HepG2 (cell line): ENCODE measurements at regions not wholly inside any gene's neighbourhood (a gene's known extent, or its start where the extent isn't known, plus 50 kb on each side); places are given as distances from the start of the nearest gene placed in this dataset.

Source experiments
- ATAC-seq: fragments of 200-7000 bp; cut with Tn5 transposase; 3 replicates; pipeline ENCODE4 v1.9.1; 2020; ENCODE audit warnings: mild to moderate bottlenecking, moderate library complexity
- BruUV-seq: library from RNA; stranded (reverse); fragments of 400-500 nt; replicated peaks from 2 replicates; lab custom pipeline; 2021; lab: Mats Ljungman, UMichigan
- CTCF ChIA-PET: fragments of 300-600 bp; formaldehyde crosslinking; extraction: SDS; loops from one replicate; lab custom pipeline; 2021; ENCODE audit warnings: low total read pairs, inconsistent platforms, low intra/inter-chr PET ratio; lab: Yijun Ruan, JAX
- POLR2A ChIA-PET: fragments of 350-600 bp; sonication (Branson Sonifier 250); formaldehyde crosslinking; loops from one replicate; lab custom pipeline; 2020; ENCODE audit warnings: antibody characterized with exemption, inconsistent platforms; lab: Yijun Ruan, JAX
- DNase-seq: peaks from one replicate; pipeline ENCODE4 v3.0.0-alpha.2; 2015; ENCODE audit warnings: low spot score
- FAIRE-seq: peaks from 3 replicates; lab custom pipeline; 2011; peaks lifted over from hg19 to GRCh38; lab: Jason Lieb, UNC
- H2AFZ ChIP-seq: one replicate; pipeline ENCODE4 v1.6.1; 2011; ENCODE audit warnings: low read length, inconsistent platforms
- H3K27ac ChIP-seq: fragments of 300-600 bp; 3 replicates; pipeline ENCODE4 v1.8.0; 2011; ENCODE audit warnings: mixed run types, mild to moderate bottlenecking, mixed read lengths, low read length, inconsistent platforms; ENCODE audit not compliant: insufficient read depth; ENCODE audit errors: extremely low read length
- H3K27me3 ChIP-seq, 2 experiments: fragments of 200-600 bp in 1 of 2; 2 replicates in 1 of 2; 3 replicates in 1 of 2; pipeline versions ENCODE4 v1.6.0 to v1.8.0; 2011; ENCODE audit warnings: low read length in 2 of 2, mild to moderate bottlenecking in 2 of 2, moderate library complexity in 2 of 2, inconsistent platforms in 1 of 2; ENCODE audit not compliant: insufficient read depth in 2 of 2, control insufficient read depth in 1 of 2
- H3K36me3 ChIP-seq, 2 experiments: fragments of 200-600 bp in 1 of 2; replicated peaks in 1 of 2; 2 replicates in 1 of 2; 3 replicates in 1 of 2; pipeline versions ENCODE4 v1.5.1 to v1.8.0; 2011; ENCODE audit warnings: low read length in 2 of 2, inconsistent platforms in 1 of 2; ENCODE audit not compliant: insufficient read depth in 2 of 2, control insufficient read depth in 1 of 2
- H3K4me1 ChIP-seq: 2 replicates; pipeline ENCODE4 v1.5.1; 2012; ENCODE audit warnings: low read length, inconsistent platforms; ENCODE audit not compliant: insufficient read depth
- H3K4me2 ChIP-seq: 2 replicates; pipeline ENCODE4 v1.6.0; 2011; ENCODE audit warnings: low read depth, low read length, inconsistent platforms
- H3K4me3 ChIP-seq, 3 experiments: fragments of 200-600 bp in 1 of 3; sonication (generic), shearing (Covaris generic) in 1 of 3; replicated peaks in 1 of 3; 2 replicates each; pipeline ENCODE4 v1.5.1; 2011 to 2016; ENCODE audit warnings: low read length in 3 of 3, inconsistent platforms in 2 of 3, low read depth in 2 of 3, mild to moderate bottlenecking in 2 of 3, control low read depth in 1 of 3, mixed read lengths in 1 of 3; ENCODE audit not compliant: insufficient read depth in 1 of 3
- H3K79me2 ChIP-seq: one replicate; pipeline ENCODE4 v1.6.1; 2011; ENCODE audit warnings: low read length, inconsistent platforms; ENCODE audit not compliant: insufficient read depth
- H3K9ac ChIP-seq: 2 replicates; pipeline ENCODE4 v1.6.0; 2011; ENCODE audit warnings: mild to moderate bottlenecking, low read depth, low read length, inconsistent platforms; ENCODE audit not compliant: insufficient read depth
- H3K9me3 ChIP-seq: 2 replicates; pipeline ENCODE4 v1.5.1; 2012; ENCODE audit warnings: mild to moderate bottlenecking, low read length
- H4K20me1 ChIP-seq: 2 replicates; pipeline ENCODE4 v1.6.0; 2011; ENCODE audit warnings: inconsistent platforms, mild to moderate bottlenecking, low read length, moderate library complexity; ENCODE audit not compliant: insufficient read depth
- CC2D1A ChIP-seq: sonication (generic); formaldehyde crosslinking; IDR thresholded peaks from 2 replicates; pipeline ENCODE4 v1.8.1; 2023; ENCODE audit warnings: mild to moderate bottlenecking, missing genetic modification reagents
- MTF2 ChIP-seq: sonication (generic); formaldehyde crosslinking; IDR thresholded peaks from 2 replicates; pipeline ENCODE4 v1.5.0; 2020; ENCODE audit warnings: missing genetic modification reagents, borderline replicate concordance
- PAWR ChIP-seq: sonication (generic); formaldehyde crosslinking; IDR thresholded peaks from 2 replicates; pipeline ENCODE4 v1.4.0; 2020; ENCODE audit warnings: missing genetic modification reagents, mild to moderate bottlenecking, borderline replicate concordance
- REPIN1 ChIP-seq: sonication (generic); formaldehyde crosslinking; IDR thresholded peaks from 2 replicates; pipeline ENCODE4 v1.8.0; 2022; ENCODE audit warnings: missing genetic modification reagents, low read depth, mild to moderate bottlenecking, borderline replicate concordance
- REST ChIP-seq, 2 experiments: IDR thresholded peaks; 2 replicates each; pipeline ENCODE4 v1.6.1; 2011 to 2012; ENCODE audit warnings: low read length in 2 of 2, borderline replicate concordance in 1 of 2, low read depth in 1 of 2, mild to moderate bottlenecking in 1 of 2, moderate library complexity in 1 of 2
- STAT5B ChIP-seq: sonication (generic); formaldehyde crosslinking; IDR thresholded peaks from 2 replicates; pipeline ENCODE4 v1.4.0; 2020; ENCODE audit warnings: missing genetic modification reagents
- ZNF142 ChIP-seq: sonication (generic); formaldehyde crosslinking; IDR thresholded peaks from 2 replicates; pipeline ENCODE4 v1.4.0; 2020; ENCODE audit warnings: missing genetic modification reagents
- ZNF17 ChIP-seq: sonication (generic); formaldehyde crosslinking; IDR thresholded peaks from 2 replicates; pipeline ENCODE4 v1.5.0; 2020; ENCODE audit warnings: mild to moderate bottlenecking, missing genetic modification reagents
- ZNF205 ChIP-seq: IDR thresholded peaks from 2 replicates; pipeline ENCODE4 v1.6.1; 2018; ENCODE audit warnings: missing biosample characterization, missing genetic modification reagents
- ZNF337 ChIP-seq: sonication (generic); formaldehyde crosslinking; IDR thresholded peaks from 2 replicates; pipeline ENCODE4 v1.5.1; 2020; ENCODE audit warnings: missing genetic modification reagents, low read depth, mild to moderate bottlenecking, borderline replicate concordance
- WGBS: methylation state at CpG from one replicate; pipeline ENCODE4 v1.1.6; 2017; ENCODE audit warnings: low lambda C conversion rate; 5-methylcytosine and 5-hydroxymethylcytosine counted together
- in situ Hi-C: cut with HindIII; loops from 2 replicates; pipeline ENCODE4 v1.10.0; 2017; ENCODE audit warnings: low pct_unique_long_range_greater_than_20kb; ENCODE audit not compliant: extremely low pct_ligation_motif_present
- intact Hi-C: fragments of 100-400 bp; cut with micrococcal nuclease; formaldehyde crosslinking; loops from one replicate; pipeline ENCODE4 v1.10.0; 2022; ENCODE audit not compliant: unreplicated experiment

- POLR2A ChIA-PET: no interaction called here
- Histone ChIP-seq H3K9me3 (no peaks in the 10 kb centered on the region), H3K4me3 (no peak overlapping the region), H2AFZ (no peak overlapping the region), H3K27me3 (no peaks in the 10 kb centered on the region), H3K4me1 (no peaks in the 10 kb centered on the region), H4K20me1 (no peaks in the 10 kb centered on the region), H3K27ac (no peak overlapping the region), H3K36me3 (no peaks in the 10 kb centered on the region), H3K9ac (no peak overlapping the region), H3K4me2 (no peak overlapping the region), H3K79me2 (no peaks in the 10 kb centered on the region)
- ATAC-seq (no peak), DNase-seq (no peak), FAIRE-seq (no peak)
- BruUV-seq: no TSS peak
- no peak for TF ChIP-seq STAT5B (CRISPR knock-in tag)
- TF ChIP-seq ZNF142: no peak
- in situ Hi-C loops: no loop called here
- CTCF ChIA-PET: no interaction called here
- intact Hi-C loops: no loop called here
Measured at GRCh38 chr7:89685287-89685686, 469.0 kb upstream of the STEAP1 start.

- Histone ChIP-seq H2AFZ (no peak overlapping the region), H3K4me1 (no peaks in the 10 kb centered on the region), H3K36me3 (no peaks in the 10 kb centered on the region), H3K9me3 (no peaks in the 10 kb centered on the region), H3K4me2 (no peak overlapping the region), H3K27ac (no peak overlapping the region), H3K9ac (no peak overlapping the region), H3K4me3 (no peak overlapping the region), H4K20me1 (no peaks in the 10 kb centered on the region), H3K79me2 (no peaks in the 10 kb centered on the region), H3K27me3 (no peaks in the 10 kb centered on the region)
- intact Hi-C loops: no loop called here
- 36% methylated on average over 2 of the region's 2 CpGs for WGBS
- DNase-seq (no peak), FAIRE-seq (no peak), ATAC-seq (no peak)
- POLR2A ChIA-PET: no interaction called here
- no peak for TF ChIP-seq MTF2
- no peak for TF ChIP-seq ZNF17
- TF ChIP-seq PAWR (CRISPR knock-in tag): no peak
- no peak for TF ChIP-seq REPIN1
- TF ChIP-seq ZNF205 (CRISPR knock-in tag): no peak
- TF ChIP-seq ZNF337 (CRISPR knock-in tag): no peak
- no peak for TF ChIP-seq REST (IDR thresholded peaks at IDR 0.05; ENCODE audit: borderline replicate concordance in 1 of 2, low read depth in 1 of 2, low read length in 2 of 2)
- TF ChIP-seq CC2D1A (CRISPR knock-in tag): no peak
- no TSS peak for BruUV-seq
- in situ Hi-C loops: no loop called here
- CTCF ChIA-PET: no interaction called here
Measured at GRCh38 chr7:89687211-89687610, 467.1 kb upstream of the STEAP1 start.
